Keratinocyte (primary cell): ENCODE measurements at regions not wholly inside any gene's neighbourhood (a gene's known extent, or its start where the extent isn't known, plus 50 kb on each side); places are given as distances from the start of the nearest gene placed in this dataset.

ENCODE experiments used
- EZH2 ChIP-seq: IDR thresholded peaks from one replicate; pipeline ENCODE4 v1.6.1; 2012; ENCODE audit warnings: inconsistent platforms, mild to moderate bottlenecking, low read length, moderate library complexity
- TF ChIP-seq, protein P1 (sequence below), 3 experiments: IDR thresholded peaks in 1 of 3; conservative IDR thresholded peaks in 1 of 3; optimal IDR thresholded peaks in 1 of 3; 2 replicates in 2 of 3; 3 replicates in 1 of 3; pipeline versions ENCODE3 to v1.5.1; 2011; ENCODE audit warnings: low read length in 3 of 3, mild to moderate bottlenecking in 3 of 3, moderate library complexity in 2 of 3, control low read depth in 1 of 3, inconsistent platforms in 1 of 3; ENCODE audit not compliant: insufficient read depth in 2 of 3; ENCODE audit errors: extremely low read depth in 1 of 3

DNA sequence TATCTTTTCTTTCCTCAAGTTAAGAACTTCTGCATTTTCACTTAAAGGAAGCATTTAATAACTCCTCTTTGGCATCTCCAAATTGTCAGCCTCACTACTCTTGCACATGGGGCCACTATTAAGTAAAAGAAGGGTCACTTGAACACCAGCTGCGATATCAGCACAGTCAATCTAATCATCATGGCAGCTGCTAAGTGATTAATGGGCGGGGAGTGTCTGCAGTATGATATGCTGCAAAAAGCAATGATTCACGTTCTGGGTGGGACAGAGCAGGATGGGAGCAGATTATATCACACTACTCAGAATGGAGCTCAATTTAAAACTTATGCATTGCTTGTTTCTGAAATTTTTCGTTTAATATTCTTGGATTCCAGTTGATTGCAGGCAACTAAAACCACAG lies 447.4 kb upstream of the PFKP start:
- TF ChIP-seq, protein P1, sequence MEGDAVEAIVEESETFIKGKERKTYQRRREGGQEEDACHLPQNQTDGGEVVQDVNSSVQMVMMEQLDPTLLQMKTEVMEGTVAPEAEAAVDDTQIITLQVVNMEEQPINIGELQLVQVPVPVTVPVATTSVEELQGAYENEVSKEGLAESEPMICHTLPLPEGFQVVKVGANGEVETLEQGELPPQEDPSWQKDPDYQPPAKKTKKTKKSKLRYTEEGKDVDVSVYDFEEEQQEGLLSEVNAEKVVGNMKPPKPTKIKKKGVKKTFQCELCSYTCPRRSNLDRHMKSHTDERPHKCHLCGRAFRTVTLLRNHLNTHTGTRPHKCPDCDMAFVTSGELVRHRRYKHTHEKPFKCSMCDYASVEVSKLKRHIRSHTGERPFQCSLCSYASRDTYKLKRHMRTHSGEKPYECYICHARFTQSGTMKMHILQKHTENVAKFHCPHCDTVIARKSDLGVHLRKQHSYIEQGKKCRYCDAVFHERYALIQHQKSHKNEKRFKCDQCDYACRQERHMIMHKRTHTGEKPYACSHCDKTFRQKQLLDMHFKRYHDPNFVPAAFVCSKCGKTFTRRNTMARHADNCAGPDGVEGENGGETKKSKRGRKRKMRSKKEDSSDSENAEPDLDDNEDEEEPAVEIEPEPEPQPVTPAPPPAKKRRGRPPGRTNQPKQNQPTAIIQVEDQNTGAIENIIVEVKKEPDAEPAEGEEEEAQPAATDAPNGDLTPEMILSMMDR (optimal IDR thresholded peaks at IDR 0.05 in 1 of 3, IDR thresholded peaks at IDR 0.05 in 1 of 3, conservative IDR thresholded peaks at IDR 0.05 in 1 of 3; ENCODE audit: extremely low read depth in 1 of 3, insufficient read depth in 2 of 3, low read length in 3 of 3), result no peak
- no peak for TF ChIP-seq EZH2
